ACHN (cell line): ENCODE measurements at regions not wholly inside any gene's neighbourhood (a gene's known extent, or its start where the extent isn't known, plus 50 kb on each side); places are given as distances from the start of the nearest gene placed in this dataset.

Experiments
- DNase-seq: peaks from one replicate; pipeline ENCODE4 v3.0.0-alpha.2; 2015
- in situ Hi-C: cut with HindIII; loops from 2 replicates; pipeline ENCODE4 v1.10.0; 2017; ENCODE audit warnings: low sequenced_read_pairs, low pct_ligation_motif_present, low pct_unique_long_range_greater_than_20kb

GRCh38 chr3:22895671-22896070, 307.5 kb upstream of the UBE2E2 start:
- in situ Hi-C loops: no loop called here
- DNase-seq: no peak

GRCh38 chr3:22898558-22898957, 304.6 kb upstream of the UBE2E2 start:
- in situ Hi-C loops: no loop called here
- no peak for DNase-seq

GRCh38 chr3:22899441-22899840, 303.7 kb upstream of the UBE2E2 start:
- in situ Hi-C loops: no loop called here
- no peak for DNase-seq

GRCh38 chr3:22900296-22900695, 302.8 kb upstream of the UBE2E2 start:
- no peak for DNase-seq
- in situ Hi-C loops: no loop called here

GRCh38 chr3:22901684-22902083, 301.4 kb upstream of the UBE2E2 start:
- in situ Hi-C loops: no loop called here
- DNase-seq: no peak

- in situ Hi-C loops: no loop called here
- peak; percentile 2 for DNase-seq
These were observed 295.9 kb upstream of the UBE2E2 start for GRCh38 chr3:22907161-22907780.

GRCh38 chr3:22907796-22908195, 295.3 kb upstream of the UBE2E2 start:
- in situ Hi-C loops: no loop called here
- DNase-seq: no peak

GRCh38 chr3:22908989-22909507, 294.1 kb upstream of the UBE2E2 start:
- peak; percentile 0 for DNase-seq
- in situ Hi-C loops: no loop called here

GRCh38 chr3:22916933-22917332, 286.2 kb upstream of the UBE2E2 start:
- in situ Hi-C loops: no loop called here
- DNase-seq: no peak

- in situ Hi-C loops: no loop called here
- DNase-seq: no peak
These were observed 283.1 kb upstream of the UBE2E2 start for GRCh38 chr3:22920006-22920405.

GRCh38 chr3:22922317-22922716, 280.8 kb upstream of the UBE2E2 start:
- in situ Hi-C loops: no loop called here
- peak; percentile 25 for DNase-seq

- no peak for DNase-seq
- in situ Hi-C loops: no loop called here
These were observed 279.4 kb upstream of the UBE2E2 start for GRCh38 chr3:22923711-22924110.

- DNase-seq: no peak
- in situ Hi-C loops: no loop called here
These were observed 274.7 kb upstream of the UBE2E2 start for GRCh38 chr3:22928216-22929110.

- in situ Hi-C loops: no loop called here
These were observed 269.9 kb upstream of the UBE2E2 start for GRCh38 chr3:22933051-22933840.

GRCh38 chr3:22933841-22934116, 269.3 kb upstream of the UBE2E2 start:
- no peak for DNase-seq
- in situ Hi-C loops: no loop called here

More at GRCh38 chr3:22933051-22933840, 269.9 kb upstream of the UBE2E2 start:
- no peak for DNase-seq

- in situ Hi-C loops: no loop called here
- no peak for DNase-seq
These were observed 268.1 kb upstream of the UBE2E2 start for GRCh38 chr3:22935040-22935439.

GRCh38 chr3:22937536-22937935, 265.6 kb upstream of the UBE2E2 start:
- in situ Hi-C loops: no loop called here
- no peak for DNase-seq

GRCh38 chr3:22938739-22939138, 264.4 kb upstream of the UBE2E2 start:
- DNase-seq: no peak
- in situ Hi-C loops: no loop called here

GRCh38 chr3:22939349-22939748, 263.8 kb upstream of the UBE2E2 start:
- DNase-seq: no peak
- in situ Hi-C loops: no loop called here
